SK-N-SH (cell line): ENCODE measurements at regions not wholly inside any gene's neighbourhood (a gene's known extent, or its start where the extent isn't known, plus 50 kb on each side); places are given as distances from the start of the nearest gene placed in this dataset.

Experiments used
- CTCF ChIA-PET: fragments of 300-600, 350-600 bp; formaldehyde crosslinking; extraction: SDS; loops from one replicate; lab custom pipeline; 2021; lab: Yijun Ruan, JAX
- POLR2A ChIA-PET: fragments of 350-600 bp; sonication (Branson Sonifier 250); formaldehyde crosslinking; extraction: SDS; loops from one replicate; lab custom pipeline; 2020; ENCODE audit warnings: antibody characterized with exemption, inconsistent platforms; lab: Yijun Ruan, JAX
- DNase-seq: peaks from one replicate; pipeline ENCODE4 v3.0.0; 2012
- H2AFZ ChIP-seq: fragments of 200-600 bp; sonication (generic); 2 replicates; pipeline ENCODE4 v1.8.1; 2016; ENCODE audit warnings: antibody characterized with exemption, mild to moderate bottlenecking, low read depth
- H3F3A ChIP-seq: fragments of 200-600 bp; sonication (generic); replicated peaks from 2 replicates; pipeline ENCODE3; 2016; ENCODE audit warnings: antibody characterized with exemption, mild to moderate bottlenecking; ENCODE audit not compliant: insufficient read depth
- H3K27ac ChIP-seq, 2 experiments: fragments of 200-500 bp in 1 of 2; fragments of 200-600 bp in 1 of 2; sonication (Bioruptor generic) in 1 of 2; sonication (generic), shearing (Covaris generic) in 1 of 2; 2 replicates each; pipeline versions ENCODE4 v1.5.1 to v1.6.1; 2014 to 2016; ENCODE audit warnings: low read depth in 2 of 2, inconsistent platforms in 1 of 2, low read length in 1 of 2, mild to moderate bottlenecking in 1 of 2, mixed read lengths in 1 of 2
- H3K27me3 ChIP-seq: fragments of 200-600 bp; sonication (generic), shearing (Covaris generic); 2 replicates; pipeline ENCODE4 v1.6.1; 2016; ENCODE audit warnings: mixed run types; ENCODE audit not compliant: insufficient read depth
- H3K36me3 ChIP-seq, 2 experiments: fragments of 200-500 bp in 1 of 2; fragments of 200-600 bp in 1 of 2; sonication (Bioruptor generic) in 1 of 2; sonication (generic) in 1 of 2; replicated peaks in 1 of 2; 2 replicates each; pipeline versions ENCODE3 to v1.5.1; 2014 to 2016; ENCODE audit warnings: low read length in 1 of 2, mild to moderate bottlenecking in 1 of 2; ENCODE audit not compliant: insufficient read depth in 2 of 2, control insufficient read depth in 1 of 2
- H3K4me1 ChIP-seq, 2 experiments: fragments of 200-500 bp in 1 of 2; fragments of 200-600 bp in 1 of 2; sonication (Bioruptor generic) in 1 of 2; sonication (generic), shearing (Covaris generic) in 1 of 2; 2 replicates each; pipeline versions ENCODE4 v1.5.1 to v1.6.1; 2014 to 2016; ENCODE audit warnings: low read depth in 1 of 2, low read length in 1 of 2, mixed run types in 1 of 2; ENCODE audit not compliant: insufficient read depth in 2 of 2, control insufficient read depth in 1 of 2
- H3K4me2 ChIP-seq: fragments of 200-600 bp; sonication (generic), shearing (Covaris generic); 2 replicates; pipeline ENCODE4 v1.6.1; 2017; ENCODE audit warnings: mixed run types
- H3K4me3 ChIP-seq, 2 experiments: fragments of 200-500 bp in 1 of 2; fragments of 200-600 bp in 1 of 2; sonication (Bioruptor generic) in 1 of 2; sonication (generic), shearing (Covaris generic) in 1 of 2; 2 replicates each; pipeline versions ENCODE4 v1.5.1 to v1.8.1; 2014 to 2016; ENCODE audit warnings: low read depth in 2 of 2, inconsistent platforms in 1 of 2, low read length in 1 of 2, mild to moderate bottlenecking in 1 of 2, mixed read lengths in 1 of 2, moderate library complexity in 1 of 2
- H3K79me2 ChIP-seq: fragments of 200-600 bp; sonication (generic); 2 replicates; pipeline ENCODE4 v1.8.1; 2017; ENCODE audit warnings: mild to moderate bottlenecking; ENCODE audit not compliant: insufficient read depth
- H3K9ac ChIP-seq: fragments of 200-600 bp; sonication (generic); 2 replicates; pipeline ENCODE4 v1.6.1; 2017; ENCODE audit warnings: mixed run types
- H3K9me2 ChIP-seq: fragments of 200-600 bp; sonication (generic); 2 replicates; pipeline ENCODE4 v1.6.1; 2017; ENCODE audit warnings: mixed run types
- H3K9me3 ChIP-seq: fragments of 200-600 bp; sonication (generic); 2 replicates; pipeline ENCODE4 v1.6.1; 2017; ENCODE audit warnings: mixed run types, mild to moderate bottlenecking, moderate library complexity
- H4K20me1 ChIP-seq: fragments of 200-600 bp; sonication (generic); 2 replicates; pipeline ENCODE4 v1.6.1; 2017; ENCODE audit warnings: mild to moderate bottlenecking, mixed run types; ENCODE audit not compliant: insufficient read depth
- CTCF ChIP-seq: fragments of 200-600 bp; sonication (generic); IDR thresholded peaks from 2 replicates; pipeline ENCODE4 v1.6.1; 2017; ENCODE audit warnings: antibody characterized with exemption, mild to moderate bottlenecking, moderate library complexity
- ELF1 ChIP-seq: IDR thresholded peaks from 2 replicates; pipeline ENCODE4 v1.4.0; 2012
- FOSL2 ChIP-seq: IDR thresholded peaks from 2 replicates; pipeline ENCODE4 v1.4.0; 2012; ENCODE audit warnings: low read depth, mild to moderate bottlenecking, moderate library complexity, borderline replicate concordance
- GATA2 ChIP-seq: sonication (generic); formaldehyde crosslinking; IDR thresholded peaks from 2 replicates; pipeline ENCODE4 v1.5.0; 2020; ENCODE audit warnings: mild to moderate bottlenecking, missing genetic modification reagents
- MXI1 ChIP-seq: IDR thresholded peaks from 2 replicates; pipeline ENCODE4 v1.6.1; 2012; ENCODE audit warnings: mild to moderate bottlenecking, low read depth, low read length, improper control_type of control experiment
- PBX3 ChIP-seq: IDR thresholded peaks from 2 replicates; pipeline ENCODE4; 2012
- POLR2AphosphoS5 ChIP-seq: IDR thresholded peaks from 2 replicates; pipeline ENCODE4 v1.6.1; 2012; ENCODE audit warnings: low read depth, low read length
- RCOR1 ChIP-seq: fragments of 150-350 bp; IDR thresholded peaks from 2 replicates; pipeline ENCODE4 v1.6.1; 2017; ENCODE audit warnings: antibody characterized with exemption, low read length
- RFX5 ChIP-seq: IDR thresholded peaks from 2 replicates; pipeline ENCODE4 v1.6.1; 2012; ENCODE audit warnings: mild to moderate bottlenecking, improper control_type of control experiment, low read length
- RXRA ChIP-seq: IDR thresholded peaks from 2 replicates; pipeline ENCODE4 v1.4.0; 2012; ENCODE audit warnings: low read depth, mild to moderate bottlenecking, borderline replicate concordance
- SMC3 ChIP-seq: IDR thresholded peaks from 2 replicates; pipeline ENCODE4 v1.6.1; 2012; ENCODE audit warnings: low read depth, low read length, improper control_type of control experiment
- TAF1 ChIP-seq: IDR thresholded peaks from 2 replicates; pipeline ENCODE4 v1.6.1; 2012; ENCODE audit warnings: low read depth, mild to moderate bottlenecking, low read length, moderate library complexity, borderline replicate concordance
- TCF12 ChIP-seq: IDR thresholded peaks from 2 replicates; pipeline ENCODE4 v1.4.0; 2012
- TEAD4 ChIP-seq: IDR thresholded peaks from 2 replicates; pipeline ENCODE4 v1.4.0; 2012; ENCODE audit warnings: mild to moderate bottlenecking, borderline replicate concordance; ENCODE audit not compliant: insufficient read depth
- YY1 ChIP-seq: IDR thresholded peaks from 2 replicates; pipeline ENCODE4 v1.4.0; 2012; ENCODE audit warnings: low read depth, mild to moderate bottlenecking
- WGBS: methylation state at CpG from one replicate; pipeline ENCODE4 v1.1.6; 2017; ENCODE audit warnings: low lambda C conversion rate; 5-methylcytosine and 5-hydroxymethylcytosine counted together
- TF ChIP-seq, protein P1 (sequence below): fragments of 150-350 bp; IDR thresholded peaks from 2 replicates; pipeline ENCODE4 v1.6.1; 2017; ENCODE audit warnings: antibody characterized with exemption, low read length, low read depth, borderline replicate concordance
- TF ChIP-seq, protein P2 (sequence below): IDR thresholded peaks from 2 replicates; pipeline ENCODE4 v1.4.0; 2012; ENCODE audit warnings: low read depth, borderline replicate concordance
- TF ChIP-seq, protein P3 (sequence below): fragments of 150-350 bp; IDR thresholded peaks from 2 replicates; pipeline ENCODE4 v1.6.1; 2016; ENCODE audit warnings: mild to moderate bottlenecking, low read depth, low read length
- TF ChIP-seq, protein P4 (sequence below): IDR thresholded peaks from 2 replicates; pipeline ENCODE4 v1.4.0; 2012; ENCODE audit warnings: low read depth, borderline replicate concordance

GRCh38 chr12:102685172-102685571, 204.8 kb upstream of the IGF1 start:
- no peak for DNase-seq
- H2AFZ ChIP-seq, result no peak overlapping the region
- H3K27me3 ChIP-seq, result no peaks in the 10 kb centered on the region
- WGBS, result 38% methylated on average over 2 of the region's 2 CpGs
- H3K4me3 ChIP-seq, result no peak overlapping the region
- no peak overlapping the region for H3K27ac ChIP-seq
- no peaks in the 10 kb centered on the region for H4K20me1 ChIP-seq
- H3K79me2 ChIP-seq, result no peaks in the 10 kb centered on the region
- ChIA-PET POLR2A (no interaction called here), CTCF (no interaction called here)
- H3K4me2 ChIP-seq, result no peak overlapping the region
- H3F3A ChIP-seq, result no peaks in the 10 kb centered on the region
- no peak overlapping the region for H3K9ac ChIP-seq
- no peak for TF ChIP-seq TAF1
- no peak for TF ChIP-seq POLR2AphosphoS5
- no peak for TF ChIP-seq YY1
- TF ChIP-seq CTCF, result no peak
- TF ChIP-seq MXI1, result no peak
- no peak for TF ChIP-seq RXRA
- no peak for TF ChIP-seq TEAD4
- no peak for TF ChIP-seq PBX3
- TF ChIP-seq FOSL2, result no peak
- TF ChIP-seq, protein P1, sequence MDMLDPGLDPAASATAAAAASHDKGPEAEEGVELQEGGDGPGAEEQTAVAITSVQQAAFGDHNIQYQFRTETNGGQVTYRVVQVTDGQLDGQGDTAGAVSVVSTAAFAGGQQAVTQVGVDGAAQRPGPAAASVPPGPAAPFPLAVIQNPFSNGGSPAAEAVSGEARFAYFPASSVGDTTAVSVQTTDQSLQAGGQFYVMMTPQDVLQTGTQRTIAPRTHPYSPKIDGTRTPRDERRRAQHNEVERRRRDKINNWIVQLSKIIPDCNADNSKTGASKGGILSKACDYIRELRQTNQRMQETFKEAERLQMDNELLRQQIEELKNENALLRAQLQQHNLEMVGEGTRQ, result no peak
- no peak for TF ChIP-seq TCF12
- TF ChIP-seq SMC3, result no peak
- TF ChIP-seq GATA2 (CRISPR knock-in tag), result no peak
- TF ChIP-seq ELF1, result no peak
- no peaks in the 10 kb centered on the region for H3K4me1 ChIP-seq
- no peaks in the 10 kb centered on the region for H3K9me2 ChIP-seq
- H3K36me3 ChIP-seq, result no peaks in the 10 kb centered on the region
- no peaks in the 10 kb centered on the region for H3K9me3 ChIP-seq

GRCh38 chr12:102682366-102683289, 202.3 kb upstream of the IGF1 start:
- Histone ChIP-seq H3F3A (no peaks in the 10 kb centered on the region), H3K36me3 (no peaks in the 10 kb centered on the region), H3K4me1 (no peaks in the 10 kb centered on the region), H3K9me3 (no peaks in the 10 kb centered on the region), H3K79me2 (no peaks in the 10 kb centered on the region), H3K9ac (no peak overlapping the region), H3K4me3 (no peak overlapping the region), H3K27me3 (no peaks in the 10 kb centered on the region), H3K27ac (no peak overlapping the region), H4K20me1 (no peaks in the 10 kb centered on the region), H3K4me2 (no peak overlapping the region), H2AFZ (no peak overlapping the region), H3K9me2 (no peaks in the 10 kb centered on the region)
- ChIA-PET CTCF (no interaction called here), POLR2A (no interaction called here)
- 38% methylated on average over 2 of the region's 2 CpGs for WGBS
- no peak for DNase-seq
- TF ChIP-seq, protein P2, sequence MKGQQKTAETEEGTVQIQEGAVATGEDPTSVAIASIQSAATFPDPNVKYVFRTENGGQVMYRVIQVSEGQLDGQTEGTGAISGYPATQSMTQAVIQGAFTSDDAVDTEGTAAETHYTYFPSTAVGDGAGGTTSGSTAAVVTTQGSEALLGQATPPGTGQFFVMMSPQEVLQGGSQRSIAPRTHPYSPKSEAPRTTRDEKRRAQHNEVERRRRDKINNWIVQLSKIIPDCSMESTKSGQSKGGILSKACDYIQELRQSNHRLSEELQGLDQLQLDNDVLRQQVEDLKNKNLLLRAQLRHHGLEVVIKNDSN, result no peak
- no peak for TF ChIP-seq GATA2 (CRISPR knock-in tag)
- TF ChIP-seq TAF1, result no peak
- TF ChIP-seq, protein P3, sequence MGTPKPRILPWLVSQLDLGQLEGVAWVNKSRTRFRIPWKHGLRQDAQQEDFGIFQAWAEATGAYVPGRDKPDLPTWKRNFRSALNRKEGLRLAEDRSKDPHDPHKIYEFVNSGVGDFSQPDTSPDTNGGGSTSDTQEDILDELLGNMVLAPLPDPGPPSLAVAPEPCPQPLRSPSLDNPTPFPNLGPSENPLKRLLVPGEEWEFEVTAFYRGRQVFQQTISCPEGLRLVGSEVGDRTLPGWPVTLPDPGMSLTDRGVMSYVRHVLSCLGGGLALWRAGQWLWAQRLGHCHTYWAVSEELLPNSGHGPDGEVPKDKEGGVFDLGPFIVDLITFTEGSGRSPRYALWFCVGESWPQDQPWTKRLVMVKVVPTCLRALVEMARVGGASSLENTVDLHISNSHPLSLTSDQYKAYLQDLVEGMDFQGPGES, result no peak
- no peak for TF ChIP-seq RCOR1
- TF ChIP-seq, protein P4, sequence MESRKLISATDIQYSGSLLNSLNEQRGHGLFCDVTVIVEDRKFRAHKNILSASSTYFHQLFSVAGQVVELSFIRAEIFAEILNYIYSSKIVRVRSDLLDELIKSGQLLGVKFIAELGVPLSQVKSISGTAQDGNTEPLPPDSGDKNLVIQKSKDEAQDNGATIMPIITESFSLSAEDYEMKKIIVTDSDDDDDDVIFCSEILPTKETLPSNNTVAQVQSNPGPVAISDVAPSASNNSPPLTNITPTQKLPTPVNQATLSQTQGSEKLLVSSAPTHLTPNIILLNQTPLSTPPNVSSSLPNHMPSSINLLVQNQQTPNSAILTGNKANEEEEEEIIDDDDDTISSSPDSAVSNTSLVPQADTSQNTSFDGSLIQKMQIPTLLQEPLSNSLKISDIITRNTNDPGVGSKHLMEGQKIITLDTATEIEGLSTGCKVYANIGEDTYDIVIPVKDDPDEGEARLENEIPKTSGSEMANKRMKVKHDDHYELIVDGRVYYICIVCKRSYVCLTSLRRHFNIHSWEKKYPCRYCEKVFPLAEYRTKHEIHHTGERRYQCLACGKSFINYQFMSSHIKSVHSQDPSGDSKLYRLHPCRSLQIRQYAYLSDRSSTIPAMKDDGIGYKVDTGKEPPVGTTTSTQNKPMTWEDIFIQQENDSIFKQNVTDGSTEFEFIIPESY, result no peak
- no peak for TF ChIP-seq RXRA
- no peak for TF ChIP-seq TCF12
- no peak for TF ChIP-seq RFX5
- no peak for TF ChIP-seq SMC3
- no peak for TF ChIP-seq FOSL2
